ENCODE measurements at regions not wholly inside any gene's neighbourhood (a gene's known extent, or its start where the extent isn't known, plus 50 kb on each side); places are given as distances from the start of the nearest gene placed in this dataset.

DNA sequence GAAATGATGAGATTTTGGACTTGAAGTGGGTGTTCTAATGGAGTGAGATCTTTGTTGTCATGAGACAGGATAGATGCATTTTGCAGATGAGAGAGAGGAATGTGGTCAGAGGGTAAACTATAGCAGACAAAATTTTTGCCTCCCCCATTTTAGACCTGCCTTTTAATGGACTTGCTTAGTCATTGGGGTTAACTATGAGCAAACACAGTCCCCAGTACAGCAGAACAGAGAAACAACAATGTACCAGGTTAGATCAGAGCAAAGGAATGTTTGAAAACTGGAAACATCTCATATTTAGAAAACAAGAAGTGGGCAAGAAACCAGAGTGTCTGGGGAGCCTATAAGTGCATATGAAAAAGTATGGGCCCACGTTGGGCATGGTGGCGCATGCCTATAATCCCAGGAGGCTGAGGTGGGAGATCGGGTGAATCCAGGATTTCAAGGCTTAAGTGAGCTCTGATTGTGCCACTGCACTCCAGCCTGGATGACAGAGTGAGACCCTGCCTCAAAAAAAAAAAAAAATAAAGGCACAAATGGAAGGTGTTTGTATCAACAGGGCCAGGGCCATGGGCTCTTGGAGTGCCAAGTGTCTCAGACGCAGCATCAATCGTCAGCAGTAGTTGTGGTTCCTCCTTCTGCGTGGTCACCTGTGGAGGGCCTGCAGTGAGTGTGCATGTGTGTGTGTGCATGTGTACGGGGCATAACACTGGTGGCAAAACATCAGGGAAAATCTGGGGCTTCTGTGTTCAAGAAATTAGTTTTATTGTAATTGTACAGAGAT, 214.4 kb upstream of the S1PR3 start:
- no peaks in the 10 kb centered on the region for H3K4me1 ChIP-seq (ENCODE audit: low read depth)
- no peak for DNase-seq
- ATAC-seq = no peak
- no peaks in the 10 kb centered on the region for H3K9me3 ChIP-seq
- TF ChIP-seq, protein P1, sequence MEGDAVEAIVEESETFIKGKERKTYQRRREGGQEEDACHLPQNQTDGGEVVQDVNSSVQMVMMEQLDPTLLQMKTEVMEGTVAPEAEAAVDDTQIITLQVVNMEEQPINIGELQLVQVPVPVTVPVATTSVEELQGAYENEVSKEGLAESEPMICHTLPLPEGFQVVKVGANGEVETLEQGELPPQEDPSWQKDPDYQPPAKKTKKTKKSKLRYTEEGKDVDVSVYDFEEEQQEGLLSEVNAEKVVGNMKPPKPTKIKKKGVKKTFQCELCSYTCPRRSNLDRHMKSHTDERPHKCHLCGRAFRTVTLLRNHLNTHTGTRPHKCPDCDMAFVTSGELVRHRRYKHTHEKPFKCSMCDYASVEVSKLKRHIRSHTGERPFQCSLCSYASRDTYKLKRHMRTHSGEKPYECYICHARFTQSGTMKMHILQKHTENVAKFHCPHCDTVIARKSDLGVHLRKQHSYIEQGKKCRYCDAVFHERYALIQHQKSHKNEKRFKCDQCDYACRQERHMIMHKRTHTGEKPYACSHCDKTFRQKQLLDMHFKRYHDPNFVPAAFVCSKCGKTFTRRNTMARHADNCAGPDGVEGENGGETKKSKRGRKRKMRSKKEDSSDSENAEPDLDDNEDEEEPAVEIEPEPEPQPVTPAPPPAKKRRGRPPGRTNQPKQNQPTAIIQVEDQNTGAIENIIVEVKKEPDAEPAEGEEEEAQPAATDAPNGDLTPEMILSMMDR (IDR thresholded peaks at IDR 0.05) = no peak
- H3K4me3 ChIP-seq = no peak overlapping the region
- intact Hi-C loops (cut with DNase I, micrococcal nuclease) = no loop called here
- no peaks in the 10 kb centered on the region for H3K36me3 ChIP-seq (ENCODE audit: low read depth)

DNA sequence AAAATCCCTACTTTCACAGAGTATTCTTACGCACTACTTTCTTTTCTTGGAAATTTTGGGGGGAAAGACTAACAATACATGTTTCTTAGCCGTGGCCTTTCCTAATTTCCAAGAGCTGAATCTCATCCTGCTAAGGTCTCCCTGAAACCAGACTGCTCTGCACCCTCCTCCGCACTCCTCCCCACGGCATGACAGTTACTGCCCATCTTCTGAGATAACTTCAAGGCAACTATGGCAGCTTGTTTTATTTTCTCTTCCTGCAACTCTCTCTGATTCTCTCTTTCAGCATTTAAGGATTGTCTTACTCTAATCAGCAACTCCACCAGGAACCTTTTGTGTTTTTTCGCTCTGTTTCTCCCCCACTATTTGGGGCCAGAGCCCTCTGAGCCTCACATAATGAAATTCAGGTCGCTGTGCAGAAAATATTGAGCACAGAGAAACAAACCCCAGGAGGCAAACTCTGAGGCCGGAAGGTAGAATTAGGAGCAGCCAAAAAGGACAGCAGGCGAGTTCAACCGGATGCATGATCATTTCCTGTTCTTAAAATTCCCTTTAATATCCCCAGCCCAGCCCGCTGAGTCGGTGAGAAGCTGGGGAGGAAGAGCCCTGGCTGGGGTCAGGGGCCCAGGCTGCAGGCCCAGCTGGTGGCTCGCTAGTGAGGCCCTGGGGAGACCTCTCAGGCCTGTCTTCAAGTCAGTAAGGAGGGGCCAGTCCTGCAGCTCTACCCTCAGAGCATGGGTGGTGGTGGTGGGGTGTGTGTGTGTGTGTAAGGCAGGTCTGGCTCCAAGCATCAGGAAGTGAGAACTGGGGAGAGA, 213.6 kb upstream of the S1PR3 start:
- no peaks in the 10 kb centered on the region for H3K4me1 ChIP-seq (ENCODE audit: low read depth)
- H3K9me3 ChIP-seq = no peaks in the 10 kb centered on the region
- no peak for DNase-seq
- no peak overlapping the region for H3K4me3 ChIP-seq
- ATAC-seq = no peak
- no peaks in the 10 kb centered on the region for H3K36me3 ChIP-seq (ENCODE audit: low read depth)
- TF ChIP-seq, protein P1 (IDR thresholded peaks at IDR 0.05) = no peak
- intact Hi-C loops (cut with DNase I, micrococcal nuclease) = no loop called here

DNA sequence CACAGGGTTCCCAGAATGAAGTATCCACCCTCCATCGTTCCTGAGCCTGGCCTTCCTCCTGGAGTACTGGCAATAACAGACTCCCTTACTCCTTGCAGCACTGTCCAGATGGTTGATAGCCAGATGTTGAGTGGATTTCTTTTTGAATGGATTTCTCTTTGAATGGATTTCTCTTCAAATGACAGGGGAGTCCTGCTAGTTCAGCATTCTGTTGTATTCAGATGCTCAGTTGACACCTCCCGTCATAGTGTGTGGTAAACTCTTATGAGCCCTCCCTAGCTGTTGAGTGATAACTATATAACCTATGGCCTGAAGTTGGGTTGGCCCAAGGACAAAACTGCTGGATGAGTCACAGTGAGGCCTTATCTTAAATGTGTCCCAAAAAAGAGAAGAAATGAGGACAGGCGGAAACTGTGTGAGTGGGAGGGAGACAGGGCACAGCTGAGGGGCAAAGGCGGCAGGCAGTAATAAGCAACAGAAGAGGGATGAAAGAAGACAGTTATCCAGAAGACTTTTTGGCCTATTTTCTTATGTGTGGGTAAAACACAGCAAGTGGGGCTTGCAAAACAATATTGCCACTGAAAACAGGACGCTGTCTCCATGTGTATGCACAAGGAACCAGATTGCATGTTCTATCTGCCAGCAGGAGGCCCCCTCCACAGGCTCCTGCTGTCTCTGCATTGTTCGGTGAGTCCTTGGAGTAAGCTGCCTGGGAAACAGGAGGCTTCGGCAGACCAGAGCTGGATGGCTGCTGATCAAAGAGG, 209.5 kb upstream of the S1PR3 start:
- DNase-seq (no peak), ATAC-seq (no peak)
- H3K4me1 ChIP-seq (ENCODE audit: low read depth) = no peaks in the 10 kb centered on the region
- no peaks in the 10 kb centered on the region for H3K36me3 ChIP-seq (ENCODE audit: low read depth)
- H3K4me3 ChIP-seq = no peak overlapping the region
- H3K9me3 ChIP-seq = no peaks in the 10 kb centered on the region
- intact Hi-C loops (cut with DNase I, micrococcal nuclease) = no loop called here
- TF ChIP-seq, protein P1 (IDR thresholded peaks at IDR 0.05) = no peak

DNA sequence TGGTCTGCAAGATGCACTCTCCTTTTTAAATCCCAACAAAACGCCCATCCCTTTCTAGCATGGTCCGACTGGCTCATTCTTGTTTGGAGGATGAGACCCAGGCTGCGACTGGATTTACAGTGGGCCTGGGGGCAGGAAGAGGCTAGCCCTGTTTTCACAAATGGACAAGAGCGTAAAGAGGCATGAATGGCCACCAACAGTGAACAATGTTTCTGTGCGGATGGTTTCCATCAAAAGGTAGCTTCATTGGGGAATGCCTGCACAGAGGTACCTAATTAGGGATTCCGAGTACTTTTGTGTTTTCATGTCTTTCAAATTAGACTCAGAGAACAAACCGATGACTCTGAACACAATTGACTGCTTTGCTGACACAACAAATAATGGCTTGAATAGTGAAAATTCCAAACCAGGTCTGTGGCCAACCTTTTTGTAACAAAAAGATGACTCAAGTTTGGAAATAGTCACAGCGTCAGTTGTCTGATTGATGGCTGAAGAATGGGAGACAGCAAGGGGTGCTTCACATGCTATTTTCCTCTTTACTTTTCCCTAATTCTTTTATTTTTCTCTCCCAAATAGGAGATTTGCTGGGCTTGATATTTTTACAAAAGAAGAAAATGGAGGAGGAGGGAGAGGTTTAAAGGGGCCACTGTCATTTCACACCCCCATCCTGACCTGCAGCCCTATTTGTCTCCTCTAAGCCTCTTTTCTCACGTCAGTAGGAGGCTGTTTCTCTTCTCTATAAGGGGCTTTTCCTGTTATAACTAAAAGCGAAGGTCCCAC, 208.1 kb upstream of the S1PR3 start:
- no peaks in the 10 kb centered on the region for H3K9me3 ChIP-seq
- H3K36me3 ChIP-seq (ENCODE audit: low read depth) = no peaks in the 10 kb centered on the region
- intact Hi-C loops (cut with DNase I, micrococcal nuclease) = no loop called here
- H3K4me3 ChIP-seq = no peak overlapping the region
- TF ChIP-seq, protein P1 (IDR thresholded peaks at IDR 0.05) = no peak
- ATAC-seq = no peak
- H3K4me1 ChIP-seq (ENCODE audit: low read depth) = no peaks in the 10 kb centered on the region
- no peak for DNase-seq

DNA sequence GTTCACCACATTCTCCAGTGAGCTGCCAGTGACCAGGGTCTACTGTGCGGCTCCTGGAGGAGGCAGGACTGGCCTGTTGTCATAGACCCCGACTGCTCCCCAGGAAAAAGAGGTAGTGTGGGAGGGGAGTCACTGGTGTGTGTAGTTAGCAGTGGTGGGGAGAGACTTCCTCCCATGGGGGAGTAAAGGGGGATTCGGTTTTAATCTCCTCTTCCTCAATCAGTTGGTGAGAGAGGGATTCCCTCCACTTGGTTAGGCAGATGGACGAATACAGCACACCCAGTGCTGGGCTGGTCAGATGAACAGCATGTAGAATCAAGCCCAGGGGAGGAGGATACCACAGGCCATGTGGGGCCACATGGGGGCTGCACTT, 207.6 kb upstream of the S1PR3 start:
- TF ChIP-seq, protein P1 (IDR thresholded peaks at IDR 0.05) = no peak
- no peaks in the 10 kb centered on the region for H3K36me3 ChIP-seq (ENCODE audit: low read depth)
- no peak for ATAC-seq

More for the DNA sequence above, 207.6 kb upstream of the S1PR3 start:
- Histone ChIP-seq H3K4me3 (no peak overlapping the region), H3K9me3 (no peaks in the 10 kb centered on the region), H3K4me1 (ENCODE audit: low read depth) (no peaks in the 10 kb centered on the region)
- intact Hi-C loops (cut with DNase I, micrococcal nuclease) = no loop called here
- no peak for DNase-seq

All from mucosa of descending colon (tissue), 3 donors.